ENCODE measurements at regions not wholly inside any gene's neighbourhood (a gene's known extent, or its start where the extent isn't known, plus 50 kb on each side); places are given as distances from the start of the nearest gene placed in this dataset.

DNA sequence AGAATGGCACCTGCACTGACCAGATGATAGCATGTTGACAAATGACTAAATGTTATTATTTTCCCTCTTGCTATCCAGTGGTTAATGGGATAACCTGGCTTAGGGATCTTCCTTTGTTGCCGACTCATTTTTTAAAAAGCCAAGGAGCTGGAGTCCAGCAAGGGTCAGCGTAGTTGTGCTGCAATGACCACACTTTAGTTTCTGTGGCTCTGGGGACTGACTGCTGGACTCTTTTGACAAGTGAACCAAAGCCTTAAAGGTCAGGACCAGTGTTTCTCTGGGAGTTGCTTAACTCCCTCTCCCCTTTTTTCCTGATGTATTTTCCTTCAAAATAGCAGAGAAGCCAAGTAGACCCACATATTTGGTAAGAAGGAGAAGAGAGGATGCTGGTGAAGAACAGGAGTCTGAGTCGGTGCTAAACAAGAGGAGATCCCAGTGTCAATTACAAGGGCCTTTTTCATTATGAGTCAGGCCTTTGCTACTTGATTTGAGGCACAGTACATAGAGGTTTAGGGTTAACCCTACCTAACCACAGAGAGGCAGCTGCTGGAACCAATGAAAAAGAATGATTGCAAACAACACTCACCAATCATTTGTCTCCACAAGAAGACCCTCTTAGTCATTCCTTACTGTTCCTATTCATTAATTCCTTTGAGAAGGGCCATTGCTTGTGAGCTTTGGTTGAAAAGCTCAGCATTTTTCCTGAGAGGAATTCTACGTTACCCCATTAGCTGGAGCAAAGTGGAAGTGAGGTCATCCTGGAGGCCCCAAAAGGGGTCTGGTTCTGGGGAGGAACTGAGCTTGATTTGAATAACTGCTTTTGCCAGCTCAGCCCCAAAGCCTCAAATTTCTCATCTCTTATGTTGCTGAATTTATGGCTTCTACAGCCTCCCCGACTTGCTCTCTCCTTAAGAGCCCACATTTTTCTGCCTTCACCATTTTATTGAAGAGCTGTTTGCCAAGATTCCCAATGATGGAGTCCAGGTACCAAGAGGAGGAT is 137.6 kb upstream of the HNMT start:
- no peak overlapping the region for H3K4me2 ChIP-seq
- H3K27me3 ChIP-seq (ENCODE audit: insufficient read depth) = no peaks in the 10 kb centered on the region
- H3K79me2 ChIP-seq (ENCODE audit: insufficient read depth) = no peaks in the 10 kb centered on the region
- no peak for DNase-seq
- no peaks in the 10 kb centered on the region for H3K9me3 ChIP-seq
- no peak overlapping the region for H3K9ac ChIP-seq
- H3K36me3 ChIP-seq (replicated peaks in 1 of 2; ENCODE audit: control insufficient read depth in 1 of 2, insufficient read depth in 2 of 2, low read length in 1 of 2) = no peaks in the 10 kb centered on the region
- no peaks in the 10 kb centered on the region for H3F3A ChIP-seq (replicated peaks; ENCODE audit: insufficient read depth)
- POLR2A ChIA-PET = no interaction called here
- no peak overlapping the region for H3K27ac ChIP-seq (ENCODE audit: low read depth in 2 of 2, low read length in 1 of 2)
- WGBS (ENCODE audit: low lambda C conversion rate) = 33% methylated on average over 5 of the region's 5 CpGs
- no peaks in the 10 kb centered on the region for H3K9me2 ChIP-seq
- no peaks in the 10 kb centered on the region for H3K4me1 ChIP-seq (ENCODE audit: control insufficient read depth in 1 of 2, insufficient read depth in 2 of 2, low read depth in 1 of 2, low read length in 1 of 2)
- TF ChIP-seq EP300 (IDR thresholded peaks at IDR 0.05; ENCODE audit: borderline replicate concordance in 1 of 2, low read depth in 1 of 2, low read length in 1 of 2) (no peak), TCF12 (IDR thresholded peaks at IDR 0.05) (no peak)
- CTCF ChIA-PET = interaction anchor here (4.8 kb wide), 1 partner anchor 12 kb away, joined by 28 read pairs; no protein-coding TSS in a partner anchor
- no peaks in the 10 kb centered on the region for H4K20me1 ChIP-seq (ENCODE audit: insufficient read depth)
- no peak overlapping the region for H3K4me3 ChIP-seq (ENCODE audit: low read depth in 2 of 2, low read length in 1 of 2)
- no peak overlapping the region for H2AFZ ChIP-seq (ENCODE audit: low read depth)

DNA sequence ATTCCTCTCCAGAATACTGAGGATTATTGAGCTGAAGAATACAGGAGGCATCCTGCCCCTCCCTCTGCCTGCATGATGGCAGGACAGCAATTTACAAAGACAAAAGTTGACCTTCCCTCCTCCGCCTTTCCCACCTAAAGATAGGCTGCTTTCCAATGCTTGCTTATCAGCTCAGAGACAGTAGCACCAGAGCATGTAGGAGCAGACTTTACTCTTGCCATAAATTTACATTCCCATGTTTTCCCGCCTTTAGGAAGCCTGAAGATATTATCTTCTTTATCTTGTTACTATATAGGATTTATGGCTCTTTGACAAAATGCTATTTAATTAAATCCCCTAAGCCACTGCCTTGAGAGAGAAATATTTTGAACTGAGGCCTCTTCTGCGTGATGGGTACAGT is 135.6 kb upstream of the HNMT start:
- Histone ChIP-seq H3K27me3 (ENCODE audit: insufficient read depth) (no peaks in the 10 kb centered on the region), H3K36me3 (replicated peaks in 1 of 2; ENCODE audit: control insufficient read depth in 1 of 2, insufficient read depth in 2 of 2, low read length in 1 of 2) (no peaks in the 10 kb centered on the region), H3F3A (replicated peaks; ENCODE audit: insufficient read depth) (no peaks in the 10 kb centered on the region), H3K4me2 (no peak overlapping the region), H3K9me2 (no peaks in the 10 kb centered on the region), H3K4me1 (ENCODE audit: control insufficient read depth in 1 of 2, insufficient read depth in 2 of 2, low read depth in 1 of 2, low read length in 1 of 2) (no peaks in the 10 kb centered on the region), H4K20me1 (ENCODE audit: insufficient read depth) (no peaks in the 10 kb centered on the region), H2AFZ (ENCODE audit: low read depth) (no peak overlapping the region), H3K27ac (ENCODE audit: low read depth in 2 of 2, low read length in 1 of 2) (no peak overlapping the region), H3K4me3 (ENCODE audit: low read depth in 2 of 2, low read length in 1 of 2) (no peak overlapping the region), H3K9ac (no peak overlapping the region), H3K9me3 (no peaks in the 10 kb centered on the region), H3K79me2 (ENCODE audit: insufficient read depth) (no peaks in the 10 kb centered on the region)
- CTCF ChIA-PET = interaction anchor here (0.7 to 4.8 kb wide), 2 partner anchors 10 to 1405 kb away, joined by 3 to 28 read pairs; no protein-coding TSS in a partner anchor
- 10% methylated on average over 3 of the region's 3 CpGs for WGBS (ENCODE audit: low lambda C conversion rate)
- POLR2A ChIA-PET = no interaction called here
- TF ChIP-seq FOXJ3 (CRISPR knock-in tag; IDR thresholded peaks at IDR 0.05) = no peak
- TF ChIP-seq, protein P1, sequence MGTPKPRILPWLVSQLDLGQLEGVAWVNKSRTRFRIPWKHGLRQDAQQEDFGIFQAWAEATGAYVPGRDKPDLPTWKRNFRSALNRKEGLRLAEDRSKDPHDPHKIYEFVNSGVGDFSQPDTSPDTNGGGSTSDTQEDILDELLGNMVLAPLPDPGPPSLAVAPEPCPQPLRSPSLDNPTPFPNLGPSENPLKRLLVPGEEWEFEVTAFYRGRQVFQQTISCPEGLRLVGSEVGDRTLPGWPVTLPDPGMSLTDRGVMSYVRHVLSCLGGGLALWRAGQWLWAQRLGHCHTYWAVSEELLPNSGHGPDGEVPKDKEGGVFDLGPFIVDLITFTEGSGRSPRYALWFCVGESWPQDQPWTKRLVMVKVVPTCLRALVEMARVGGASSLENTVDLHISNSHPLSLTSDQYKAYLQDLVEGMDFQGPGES (IDR thresholded peaks at IDR 0.05; ENCODE audit: low read depth, low read length) = no peak
- no peak for TF ChIP-seq NRF1 (IDR thresholded peaks at IDR 0.05; ENCODE audit: low read depth, low read length)
- TF ChIP-seq ELF1 (IDR thresholded peaks at IDR 0.05) = no peak
- no peak for TF ChIP-seq TCF12 (IDR thresholded peaks at IDR 0.05)
- TF ChIP-seq MEF2A (IDR thresholded peaks at IDR 0.05; ENCODE audit: borderline replicate concordance, low read depth) = no peak
- no peak for DNase-seq

DNA sequence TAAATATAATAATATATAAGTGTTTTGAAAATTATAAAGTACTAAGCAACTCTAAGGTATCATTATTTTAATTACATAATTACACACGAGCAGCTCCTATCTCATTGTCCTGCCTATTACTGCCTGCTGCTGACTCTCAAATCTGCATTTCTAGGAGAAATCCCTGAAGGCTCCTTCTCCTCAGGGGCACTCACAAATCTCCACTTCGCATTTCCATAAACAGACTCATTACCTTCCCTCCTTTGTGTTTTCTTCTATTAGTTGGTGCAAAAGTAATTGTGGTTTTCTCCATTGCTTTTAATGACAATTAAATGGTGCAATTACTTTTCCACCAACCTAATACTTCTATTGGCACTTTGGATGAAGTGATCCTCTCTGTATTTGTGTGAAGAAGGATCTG is 135.0 kb upstream of the HNMT start:
- H3K9me2 ChIP-seq = no peaks in the 10 kb centered on the region
- H3K36me3 ChIP-seq (replicated peaks in 1 of 2; ENCODE audit: control insufficient read depth in 1 of 2, insufficient read depth in 2 of 2, low read length in 1 of 2) = no peaks in the 10 kb centered on the region
- no peak overlapping the region for H3K9ac ChIP-seq
- no peak overlapping the region for H3K4me3 ChIP-seq (ENCODE audit: low read depth in 2 of 2, low read length in 1 of 2)
- no peak overlapping the region for H2AFZ ChIP-seq (ENCODE audit: low read depth)
- no peaks in the 10 kb centered on the region for H3F3A ChIP-seq (replicated peaks; ENCODE audit: insufficient read depth)
- DNase-seq = no peak
- no peaks in the 10 kb centered on the region for H3K79me2 ChIP-seq (ENCODE audit: insufficient read depth)
- ChIA-PET CTCF (interaction anchor here (4.8 kb wide), 1 partner anchor 9 kb away, joined by 28 read pairs; no protein-coding TSS in a partner anchor), POLR2A (no interaction called here)
- H3K4me1 ChIP-seq (ENCODE audit: control insufficient read depth in 1 of 2, insufficient read depth in 2 of 2, low read depth in 1 of 2, low read length in 1 of 2) = no peaks in the 10 kb centered on the region
- no peaks in the 10 kb centered on the region for H3K9me3 ChIP-seq
- H4K20me1 ChIP-seq (ENCODE audit: insufficient read depth) = no peaks in the 10 kb centered on the region
- H3K4me2 ChIP-seq = no peak overlapping the region
- H3K27me3 ChIP-seq (ENCODE audit: insufficient read depth) = no peaks in the 10 kb centered on the region
- 25% methylated on average over 2 of the region's 2 CpGs for WGBS (ENCODE audit: low lambda C conversion rate)
- no peak overlapping the region for H3K27ac ChIP-seq (ENCODE audit: low read depth in 2 of 2, low read length in 1 of 2)
- TF ChIP-seq FOSL2 (IDR thresholded peaks at IDR 0.05; ENCODE audit: borderline replicate concordance, low read depth) (no peak), MEF2A (IDR thresholded peaks at IDR 0.05; ENCODE audit: borderline replicate concordance, low read depth) (no peak), RCOR1 (IDR thresholded peaks at IDR 0.05; ENCODE audit: low read length) (no peak), JUND (IDR thresholded peaks at IDR 0.05) (no peak), TCF12 (IDR thresholded peaks at IDR 0.05) (no peak), SIN3A (IDR thresholded peaks at IDR 0.05; ENCODE audit: borderline replicate concordance, low read depth, low read length) (no peak), RFX5 (IDR thresholded peaks at IDR 0.05; ENCODE audit: low read length) (no peak)
- TF ChIP-seq, protein P2, sequence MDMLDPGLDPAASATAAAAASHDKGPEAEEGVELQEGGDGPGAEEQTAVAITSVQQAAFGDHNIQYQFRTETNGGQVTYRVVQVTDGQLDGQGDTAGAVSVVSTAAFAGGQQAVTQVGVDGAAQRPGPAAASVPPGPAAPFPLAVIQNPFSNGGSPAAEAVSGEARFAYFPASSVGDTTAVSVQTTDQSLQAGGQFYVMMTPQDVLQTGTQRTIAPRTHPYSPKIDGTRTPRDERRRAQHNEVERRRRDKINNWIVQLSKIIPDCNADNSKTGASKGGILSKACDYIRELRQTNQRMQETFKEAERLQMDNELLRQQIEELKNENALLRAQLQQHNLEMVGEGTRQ (IDR thresholded peaks at IDR 0.05; ENCODE audit: borderline replicate concordance, low read depth, low read length) = no peak
- TF ChIP-seq, protein P3, sequence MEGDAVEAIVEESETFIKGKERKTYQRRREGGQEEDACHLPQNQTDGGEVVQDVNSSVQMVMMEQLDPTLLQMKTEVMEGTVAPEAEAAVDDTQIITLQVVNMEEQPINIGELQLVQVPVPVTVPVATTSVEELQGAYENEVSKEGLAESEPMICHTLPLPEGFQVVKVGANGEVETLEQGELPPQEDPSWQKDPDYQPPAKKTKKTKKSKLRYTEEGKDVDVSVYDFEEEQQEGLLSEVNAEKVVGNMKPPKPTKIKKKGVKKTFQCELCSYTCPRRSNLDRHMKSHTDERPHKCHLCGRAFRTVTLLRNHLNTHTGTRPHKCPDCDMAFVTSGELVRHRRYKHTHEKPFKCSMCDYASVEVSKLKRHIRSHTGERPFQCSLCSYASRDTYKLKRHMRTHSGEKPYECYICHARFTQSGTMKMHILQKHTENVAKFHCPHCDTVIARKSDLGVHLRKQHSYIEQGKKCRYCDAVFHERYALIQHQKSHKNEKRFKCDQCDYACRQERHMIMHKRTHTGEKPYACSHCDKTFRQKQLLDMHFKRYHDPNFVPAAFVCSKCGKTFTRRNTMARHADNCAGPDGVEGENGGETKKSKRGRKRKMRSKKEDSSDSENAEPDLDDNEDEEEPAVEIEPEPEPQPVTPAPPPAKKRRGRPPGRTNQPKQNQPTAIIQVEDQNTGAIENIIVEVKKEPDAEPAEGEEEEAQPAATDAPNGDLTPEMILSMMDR (IDR thresholded peaks at IDR 0.05) = no peak
- TF ChIP-seq, protein P4, sequence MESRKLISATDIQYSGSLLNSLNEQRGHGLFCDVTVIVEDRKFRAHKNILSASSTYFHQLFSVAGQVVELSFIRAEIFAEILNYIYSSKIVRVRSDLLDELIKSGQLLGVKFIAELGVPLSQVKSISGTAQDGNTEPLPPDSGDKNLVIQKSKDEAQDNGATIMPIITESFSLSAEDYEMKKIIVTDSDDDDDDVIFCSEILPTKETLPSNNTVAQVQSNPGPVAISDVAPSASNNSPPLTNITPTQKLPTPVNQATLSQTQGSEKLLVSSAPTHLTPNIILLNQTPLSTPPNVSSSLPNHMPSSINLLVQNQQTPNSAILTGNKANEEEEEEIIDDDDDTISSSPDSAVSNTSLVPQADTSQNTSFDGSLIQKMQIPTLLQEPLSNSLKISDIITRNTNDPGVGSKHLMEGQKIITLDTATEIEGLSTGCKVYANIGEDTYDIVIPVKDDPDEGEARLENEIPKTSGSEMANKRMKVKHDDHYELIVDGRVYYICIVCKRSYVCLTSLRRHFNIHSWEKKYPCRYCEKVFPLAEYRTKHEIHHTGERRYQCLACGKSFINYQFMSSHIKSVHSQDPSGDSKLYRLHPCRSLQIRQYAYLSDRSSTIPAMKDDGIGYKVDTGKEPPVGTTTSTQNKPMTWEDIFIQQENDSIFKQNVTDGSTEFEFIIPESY (IDR thresholded peaks at IDR 0.05; ENCODE audit: borderline replicate concordance, low read depth) = no peak
